RWPE2 (cell line): ENCODE measurements at regions not wholly inside any gene's neighbourhood (a gene's known extent, or its start where the extent isn't known, plus 50 kb on each side); places are given as distances from the start of the nearest gene placed in this dataset.

Experiments used
- ATAC-seq: fragments of 200-7000 bp; cut with Tn5 transposase; 3 replicates; pipeline ENCODE4 v1.9.1; 2021; ENCODE audit warnings: low read depth
- DNase-seq: peaks from one replicate; pipeline ENCODE4 v3.0.0-alpha.2; 2020; ENCODE audit warnings: low spot score
- H3K27ac ChIP-seq: fragments of 450-650 bp; 2 replicates; pipeline ENCODE4 v1.5.1; 2017; ENCODE audit warnings: mild to moderate bottlenecking; ENCODE audit not compliant: poor library complexity, severe bottlenecking
- H3K27me3 ChIP-seq: fragments of 250-450 bp; sonication (Bioruptor Pico); 2 replicates; pipeline ENCODE4 v1.5.1; 2021; ENCODE audit warnings: mild to moderate bottlenecking, moderate library complexity; ENCODE audit not compliant: insufficient read depth, poor library complexity, severe bottlenecking
- H3K36me3 ChIP-seq: fragments of 250-450 bp; sonication (Bioruptor Pico); 2 replicates; pipeline ENCODE4 v1.5.1; 2020; ENCODE audit warnings: low read depth, mild to moderate bottlenecking, moderate library complexity
- H3K4me1 ChIP-seq: fragments of 250-450 bp; sonication (Bioruptor Pico); 2 replicates; pipeline ENCODE4 v1.5.1; 2021; ENCODE audit warnings: mild to moderate bottlenecking, moderate library complexity; ENCODE audit not compliant: insufficient read depth, poor library complexity, severe bottlenecking
- H3K4me3 ChIP-seq: fragments of 250-450 bp; sonication (Bioruptor Pico); 2 replicates; pipeline ENCODE4 v1.5.1; 2021; ENCODE audit warnings: mild to moderate bottlenecking, moderate library complexity; ENCODE audit not compliant: severe bottlenecking
- H3K9me3 ChIP-seq: fragments of 250-450 bp; sonication (Bioruptor Pico); 2 replicates; pipeline ENCODE4 v1.5.1; 2021; ENCODE audit warnings: mild to moderate bottlenecking, moderate library complexity; ENCODE audit not compliant: severe bottlenecking
- TF ChIP-seq, protein P1 (sequence below): fragments of 450-650 bp; IDR thresholded peaks from one replicate; pipeline ENCODE4 v1.5.1; 2017; ENCODE audit warnings: mild to moderate bottlenecking, moderate library complexity; ENCODE audit not compliant: poor library complexity, severe bottlenecking

DNA sequence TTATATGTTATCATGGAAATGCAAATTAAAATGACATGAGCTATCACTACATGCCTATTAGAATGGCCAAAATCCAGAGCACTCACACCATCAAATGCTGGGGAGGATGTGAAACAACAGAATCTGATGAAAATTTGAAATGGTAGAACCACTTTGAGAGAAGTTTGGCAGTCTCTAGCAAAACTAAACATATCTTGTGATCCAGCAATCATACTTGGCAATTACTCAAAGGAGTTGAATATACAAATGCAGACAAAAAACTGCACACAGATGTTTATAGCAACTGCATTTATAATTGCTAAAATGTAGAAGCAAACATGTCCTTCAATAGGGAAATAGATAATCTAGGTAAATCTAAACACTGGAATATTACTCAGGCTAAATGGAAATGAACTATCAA is 1164.9 kb downstream of the DNAJB9 start:
- ATAC-seq (no peak), DNase-seq (no peak)
- Histone ChIP-seq H3K27me3 (no peaks in the 10 kb centered on the region), H3K4me1 (no peaks in the 10 kb centered on the region), H3K9me3 (peaks cover 2% of the 10 kb centered on the region), H3K36me3 (no peaks in the 10 kb centered on the region), H3K27ac (no peak overlapping the region), H3K4me3 (no peak overlapping the region)
- TF ChIP-seq, protein P1, sequence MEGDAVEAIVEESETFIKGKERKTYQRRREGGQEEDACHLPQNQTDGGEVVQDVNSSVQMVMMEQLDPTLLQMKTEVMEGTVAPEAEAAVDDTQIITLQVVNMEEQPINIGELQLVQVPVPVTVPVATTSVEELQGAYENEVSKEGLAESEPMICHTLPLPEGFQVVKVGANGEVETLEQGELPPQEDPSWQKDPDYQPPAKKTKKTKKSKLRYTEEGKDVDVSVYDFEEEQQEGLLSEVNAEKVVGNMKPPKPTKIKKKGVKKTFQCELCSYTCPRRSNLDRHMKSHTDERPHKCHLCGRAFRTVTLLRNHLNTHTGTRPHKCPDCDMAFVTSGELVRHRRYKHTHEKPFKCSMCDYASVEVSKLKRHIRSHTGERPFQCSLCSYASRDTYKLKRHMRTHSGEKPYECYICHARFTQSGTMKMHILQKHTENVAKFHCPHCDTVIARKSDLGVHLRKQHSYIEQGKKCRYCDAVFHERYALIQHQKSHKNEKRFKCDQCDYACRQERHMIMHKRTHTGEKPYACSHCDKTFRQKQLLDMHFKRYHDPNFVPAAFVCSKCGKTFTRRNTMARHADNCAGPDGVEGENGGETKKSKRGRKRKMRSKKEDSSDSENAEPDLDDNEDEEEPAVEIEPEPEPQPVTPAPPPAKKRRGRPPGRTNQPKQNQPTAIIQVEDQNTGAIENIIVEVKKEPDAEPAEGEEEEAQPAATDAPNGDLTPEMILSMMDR: no peak

DNA sequence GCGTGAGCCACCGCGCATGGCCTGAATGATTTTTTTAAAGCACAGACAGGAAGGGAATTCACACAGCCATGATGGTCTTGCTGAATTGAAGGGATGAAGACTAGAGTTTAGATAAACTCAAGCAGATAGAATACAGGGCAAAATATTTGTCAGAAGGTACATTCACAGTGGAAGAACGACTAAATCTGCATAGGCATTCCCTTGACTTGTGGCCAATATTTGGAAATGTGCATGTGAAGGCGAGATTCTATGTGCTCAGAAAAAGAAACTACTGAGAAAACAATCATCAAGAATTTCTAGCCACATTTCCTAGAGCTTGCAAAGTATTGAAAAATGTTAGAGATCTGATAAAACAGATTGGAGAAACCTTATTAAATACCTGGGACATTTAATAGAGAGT is 1166.2 kb downstream of the DNAJB9 start:
- Histone ChIP-seq H3K4me1 (no peaks in the 10 kb centered on the region), H3K27ac (no peak overlapping the region), H3K9me3 (peaks cover 2% of the 10 kb centered on the region), H3K4me3 (no peak overlapping the region), H3K36me3 (no peaks in the 10 kb centered on the region), H3K27me3 (no peaks in the 10 kb centered on the region)
- no peak for DNase-seq
- TF ChIP-seq, protein P1: no peak
- no peak for ATAC-seq

DNA sequence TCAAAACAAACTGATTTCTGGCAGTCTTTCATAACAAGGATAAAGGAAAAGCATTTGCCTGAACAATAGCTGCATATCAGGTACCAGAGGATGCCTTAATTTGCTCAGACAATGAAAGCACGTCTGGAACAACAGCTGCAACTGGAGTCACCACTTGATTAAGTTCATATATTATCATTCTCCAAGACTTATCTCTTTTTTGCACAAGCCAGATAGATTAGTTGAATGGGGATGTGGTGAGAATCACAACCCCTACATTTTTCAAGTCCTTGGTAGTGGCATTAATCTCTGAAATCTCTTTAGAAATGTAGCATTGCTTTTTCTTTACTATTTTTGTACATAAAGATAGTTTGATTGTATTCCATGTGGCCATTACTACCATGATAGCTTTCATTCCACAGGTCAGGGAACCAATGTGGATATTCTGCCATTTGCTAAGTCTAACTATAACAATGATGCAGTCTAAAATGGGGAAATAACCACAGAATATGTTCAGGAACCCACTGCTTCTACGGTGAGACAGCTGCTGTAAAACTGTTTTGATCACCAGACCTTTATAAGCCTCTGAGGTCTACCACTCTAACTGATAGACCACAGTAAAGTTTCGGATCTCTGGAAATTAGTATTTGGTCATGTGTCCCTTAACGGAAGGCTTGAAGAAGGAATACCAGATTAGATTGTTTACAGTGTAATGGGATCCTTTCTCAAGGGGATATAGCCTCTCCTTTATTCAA is 1176.2 kb downstream of the DNAJB9 start:
- ATAC-seq (no peak), DNase-seq (no peak)
- Histone ChIP-seq H3K27ac (no peak overlapping the region), H3K36me3 (no peaks in the 10 kb centered on the region), H3K9me3 (peaks cover 3% of the 10 kb centered on the region), H3K4me3 (no peak overlapping the region), H3K4me1 (no peaks in the 10 kb centered on the region), H3K27me3 (no peaks in the 10 kb centered on the region)
- TF ChIP-seq, protein P1: no peak

DNA sequence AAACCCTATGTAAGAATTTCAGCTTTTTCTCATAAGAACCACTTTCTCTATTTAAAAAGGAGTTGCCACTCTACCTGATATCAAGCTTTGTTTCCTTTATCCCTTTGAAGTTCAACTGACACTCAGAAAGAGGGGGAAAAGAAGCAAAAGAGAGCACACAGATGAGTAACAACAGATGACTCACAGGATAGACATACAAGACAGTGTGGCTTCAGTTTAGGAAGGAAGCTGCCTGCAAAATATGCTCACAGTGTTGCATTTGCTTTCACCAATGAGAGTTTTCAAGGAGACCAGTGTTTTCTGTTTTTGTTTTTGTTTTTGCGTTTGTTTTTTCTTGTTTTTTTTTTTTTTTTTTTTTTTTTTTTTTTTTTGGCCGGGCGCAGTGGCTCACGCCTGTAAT is 1181.6 kb downstream of the DNAJB9 start:
- Histone ChIP-seq H3K4me1 (no peaks in the 10 kb centered on the region), H3K9me3 (no peaks in the 10 kb centered on the region), H3K4me3 (no peak overlapping the region), H3K27me3 (no peaks in the 10 kb centered on the region), H3K36me3 (no peaks in the 10 kb centered on the region), H3K27ac (no peak overlapping the region)
- TF ChIP-seq, protein P1: no peak
- DNase-seq (no peak), ATAC-seq (peak; percentile 68)

DNA sequence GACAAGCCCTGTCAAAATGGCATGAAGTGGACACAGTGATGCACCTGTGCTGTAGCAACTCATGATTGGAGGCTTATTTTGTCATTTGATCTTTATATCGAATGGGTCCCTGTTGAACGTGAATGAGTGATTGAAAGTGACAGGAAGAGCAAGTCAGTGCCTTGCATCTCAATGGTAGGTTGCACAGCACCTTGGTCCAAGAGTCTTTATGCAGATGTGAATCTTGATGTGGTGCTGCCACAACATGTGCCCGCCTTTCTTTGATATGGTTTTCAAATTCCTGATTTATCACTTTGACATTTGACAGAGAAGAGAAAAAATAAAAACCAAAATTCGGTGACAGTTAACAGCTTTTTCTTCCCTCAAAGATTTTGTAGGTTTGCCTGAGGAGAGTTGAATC is 1182.4 kb downstream of the DNAJB9 start:
- H3K4me3 ChIP-seq: no peak overlapping the region
- DNase-seq (no peak), ATAC-seq (no peak)
- TF ChIP-seq, protein P1: no peak
- H3K36me3 ChIP-seq: no peaks in the 10 kb centered on the region
- H3K4me1 ChIP-seq: no peaks in the 10 kb centered on the region
- no peaks in the 10 kb centered on the region for H3K9me3 ChIP-seq
- H3K27me3 ChIP-seq: no peaks in the 10 kb centered on the region
- H3K27ac ChIP-seq: no peak overlapping the region
